ENCODE measurements at regions not wholly inside any gene's neighbourhood (a gene's known extent, or its start where the extent isn't known, plus 50 kb on each side); places are given as distances from the start of the nearest gene placed in this dataset.

DNA sequence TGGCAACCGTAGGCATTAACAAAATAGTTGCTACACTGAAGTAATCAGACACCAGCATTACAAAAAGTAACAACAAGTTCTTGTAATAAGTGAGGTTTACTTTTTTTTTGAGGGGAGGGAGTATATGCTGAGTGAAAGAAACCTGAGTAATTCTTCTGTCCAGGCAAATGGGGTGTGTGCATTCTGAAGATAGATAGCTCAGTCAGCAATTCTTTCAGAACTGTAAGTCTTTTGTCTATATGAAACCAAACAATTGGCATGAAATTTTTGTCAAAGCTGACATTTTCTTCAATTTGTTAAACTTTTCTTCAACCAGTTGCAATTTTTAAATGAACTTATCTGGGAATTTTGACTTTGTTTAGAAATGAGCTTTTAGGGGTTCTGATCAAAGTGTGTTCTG lies 208.1 kb upstream of the THSD7B start:
- DNase-seq = no peak

- DNase-seq = no peak
Measured at GRCh38 chr2:136550181-136550580, 215.2 kb upstream of the THSD7B start.

GRCh38 chr2:136539355-136539754 lies 226.0 kb upstream of the THSD7B start:
- no peak for DNase-seq

- DNase-seq = no peak
Measured at GRCh38 chr2:136538489-136538888, 226.9 kb upstream of the THSD7B start.

GRCh38 chr2:136534811-136535210 lies 230.5 kb upstream of the THSD7B start:
- DNase-seq = no peak

GRCh38 chr2:136532171-136532570 lies 233.2 kb upstream of the THSD7B start:
- no peak for DNase-seq

DNA sequence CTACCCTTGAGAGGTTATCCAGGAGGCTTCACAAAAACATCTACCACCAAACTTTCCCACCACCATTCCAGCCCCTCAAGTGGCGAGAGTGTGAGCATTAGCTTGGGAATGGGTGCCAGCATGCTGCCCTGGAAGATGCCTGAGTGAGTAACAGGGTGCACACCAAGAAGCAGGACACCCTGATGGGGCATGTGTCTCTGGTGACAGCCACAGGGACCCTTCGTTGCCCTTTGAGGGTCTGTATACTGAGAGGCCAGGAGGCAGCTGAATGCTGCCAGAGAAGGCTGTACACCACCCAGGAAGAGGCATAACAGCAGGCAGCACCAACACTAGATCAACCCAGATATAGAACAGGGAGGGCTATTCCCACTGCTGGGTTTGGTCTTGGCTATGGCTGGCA lies 233.6 kb upstream of the THSD7B start:
- no peak for DNase-seq

DNA sequence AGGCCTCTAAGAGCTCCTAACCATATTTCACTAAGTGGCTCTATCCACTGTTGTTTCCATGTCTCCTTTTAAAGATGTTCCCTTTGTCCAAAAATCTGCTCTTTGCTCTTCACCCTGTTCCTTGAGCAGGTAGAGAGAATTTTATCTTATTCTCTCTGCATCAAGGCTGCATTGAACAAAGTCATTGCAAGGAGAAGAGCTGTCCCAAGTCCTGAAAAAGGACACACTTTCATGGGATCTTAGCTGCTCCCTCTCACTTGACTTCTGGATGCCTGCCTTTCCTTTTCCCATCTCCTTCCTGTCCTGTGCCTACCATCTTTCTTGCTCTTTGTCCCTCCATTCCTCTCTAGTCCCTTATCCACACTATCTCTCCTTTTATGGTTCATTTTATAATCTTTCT lies 235.2 kb upstream of the THSD7B start:
- no peak for DNase-seq

DNA sequence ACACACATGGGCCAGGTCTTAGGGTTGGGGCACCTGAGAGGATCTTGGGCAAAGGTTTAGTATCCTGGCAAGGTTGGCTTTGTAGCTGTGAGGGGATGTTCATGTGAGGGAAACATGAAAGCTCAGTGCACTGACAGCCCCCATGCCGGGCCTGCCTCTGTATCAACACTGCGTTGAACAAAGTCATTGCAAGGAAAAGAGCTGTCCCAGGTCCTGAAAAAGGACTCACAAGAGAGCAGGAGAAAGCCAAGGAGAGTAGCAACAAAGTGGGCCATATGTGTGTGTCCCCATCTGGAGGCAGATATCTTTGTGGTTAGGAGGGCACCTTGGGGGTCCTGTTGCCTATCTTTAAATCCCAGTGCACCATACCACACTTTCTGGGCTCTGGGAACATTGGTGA lies 237.8 kb upstream of the THSD7B start:
- DNase-seq = no peak

DNA sequence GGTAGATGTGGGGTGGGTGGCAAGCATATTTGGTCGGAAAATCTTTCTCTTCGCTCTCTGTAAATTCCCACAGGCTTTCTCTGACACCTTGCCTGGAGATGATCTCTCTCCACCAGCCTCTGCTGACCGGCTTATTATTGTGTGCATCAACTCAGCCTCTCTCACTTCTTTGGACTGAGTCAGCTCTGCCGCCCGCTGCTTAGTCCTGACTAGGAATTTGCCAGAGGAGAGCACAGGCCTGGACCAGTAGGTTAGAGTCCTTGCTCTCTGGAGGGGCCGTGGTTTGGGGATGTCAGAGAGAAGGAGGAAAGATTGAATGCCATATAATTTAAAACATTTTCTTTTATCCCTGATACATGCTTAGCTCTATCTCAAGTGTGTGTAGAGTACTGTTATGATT lies 242.6 kb upstream of the THSD7B start:
- no peak for DNase-seq

GRCh38 chr2:136517716-136518115 lies 247.6 kb upstream of the THSD7B start:
- DNase-seq = no peak

GRCh38 chr2:136510244-136510643 lies 255.1 kb upstream of the THSD7B start:
- DNase-seq = no peak

GRCh38 chr2:136505462-136505861 lies 259.9 kb upstream of the THSD7B start:
- no peak for DNase-seq

- no peak for DNase-seq
Measured at GRCh38 chr2:136502660-136503059, 262.7 kb upstream of the THSD7B start.

DNA sequence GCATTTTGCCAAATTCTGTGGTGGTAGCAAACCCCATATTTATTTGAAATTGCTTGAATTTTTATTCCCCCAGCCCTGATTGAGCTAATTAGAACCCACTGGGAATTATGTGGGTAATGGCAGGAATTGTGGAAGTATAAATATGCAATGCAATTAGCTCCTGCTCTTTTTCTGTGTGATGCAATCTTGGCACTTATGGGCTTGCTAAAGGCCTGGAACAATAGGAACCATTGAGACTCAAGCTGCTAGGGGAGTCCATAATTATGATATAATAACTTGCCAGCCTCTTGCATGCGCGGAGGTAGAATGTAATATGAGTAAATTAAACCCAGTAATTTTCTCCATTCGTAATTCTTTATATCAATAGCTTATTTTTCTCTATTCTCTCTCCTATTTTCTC lies 267.6 kb upstream of the THSD7B start:
- no peak for DNase-seq

DNA sequence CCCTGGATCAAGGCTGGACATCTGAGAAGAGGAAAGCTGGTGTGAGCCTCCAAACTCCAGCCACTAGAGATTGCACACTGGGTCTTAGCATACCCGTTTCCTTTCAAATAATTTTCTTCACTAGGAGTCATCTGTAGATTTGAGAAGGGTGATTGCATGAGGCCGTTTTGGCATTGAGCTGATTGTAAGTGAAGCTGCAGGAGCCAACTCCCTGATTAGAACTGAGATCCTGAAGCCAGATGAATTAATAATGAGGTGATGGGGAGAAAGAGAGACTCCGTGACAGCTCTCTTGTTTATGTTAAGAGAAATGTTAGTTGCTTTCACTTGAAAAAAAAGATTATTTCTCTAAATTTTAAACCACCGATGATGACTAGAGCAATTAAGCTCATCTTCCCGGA lies 268.4 kb upstream of the THSD7B start:
- no peak for DNase-seq

DNA sequence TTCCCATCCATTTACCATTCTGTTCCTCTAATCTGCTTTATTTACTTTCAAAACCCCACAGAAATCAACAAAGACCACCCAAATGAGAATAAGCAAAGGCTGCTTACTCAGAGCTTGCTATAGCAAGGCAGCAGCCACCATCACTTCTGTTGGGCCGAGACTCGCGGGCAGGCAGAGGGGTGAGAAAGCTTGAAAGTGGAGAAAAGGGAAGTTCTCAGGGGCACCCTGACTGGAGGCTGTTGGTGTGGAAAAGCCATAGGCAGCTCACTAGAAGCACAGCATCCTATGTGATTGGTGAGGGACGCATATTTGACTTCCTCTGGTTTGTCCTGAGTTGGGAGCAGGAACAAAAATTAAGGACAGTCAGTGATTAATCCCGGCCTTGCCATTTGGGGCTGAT lies 269.7 kb upstream of the THSD7B start:
- DNase-seq = no peak

- no peak for DNase-seq
Measured at GRCh38 chr2:136492901-136493300, 272.4 kb upstream of the THSD7B start.

DNA sequence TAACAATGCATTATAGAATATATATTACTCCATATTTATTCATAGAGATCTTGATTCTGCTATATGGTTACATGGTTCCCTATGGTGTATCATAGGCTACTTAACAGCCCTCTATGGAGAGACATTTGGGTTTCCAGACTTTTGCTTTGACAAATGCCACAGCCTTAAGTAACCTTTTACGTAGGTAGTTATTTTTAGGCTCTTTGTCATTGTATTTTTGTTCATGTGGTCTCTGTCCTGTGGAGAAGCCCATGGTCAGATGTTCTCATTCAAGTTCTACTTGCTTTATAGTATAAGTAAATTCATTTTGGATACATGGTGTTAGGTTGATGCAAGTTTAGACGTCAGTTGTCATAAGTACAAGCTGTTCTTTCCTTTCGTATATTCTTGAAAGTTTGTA lies 275.2 kb upstream of the THSD7B start:
- DNase-seq = no peak

GRCh38 chr2:136487421-136487820 lies 277.9 kb upstream of the THSD7B start:
- no peak for DNase-seq

- no peak for DNase-seq
Measured at GRCh38 chr2:136486115-136486514, 279.2 kb upstream of the THSD7B start.

GRCh38 chr2:136482966-136483365 lies 282.4 kb upstream of the THSD7B start:
- DNase-seq = no peak

DNA sequence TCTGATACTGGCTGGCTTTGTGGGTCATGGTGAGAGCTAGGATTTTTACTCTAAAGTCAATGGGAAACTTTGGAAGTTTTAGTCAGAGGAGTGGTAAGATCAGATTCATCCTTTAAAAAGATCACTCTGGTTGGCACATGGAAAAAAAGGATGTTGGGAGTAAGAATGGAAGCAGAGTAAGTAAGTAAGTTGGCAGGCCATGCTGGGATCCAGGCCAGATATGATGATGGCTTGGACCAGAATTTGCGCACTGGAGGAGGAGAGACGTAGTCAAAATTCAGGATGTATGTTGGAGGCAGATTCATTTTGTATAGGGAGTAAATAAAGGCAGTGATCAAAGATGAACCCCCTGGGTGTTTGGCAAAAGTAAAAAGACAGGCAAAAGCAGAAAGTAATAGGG lies 283.3 kb upstream of the THSD7B start:
- no peak for DNase-seq

- no peak for DNase-seq
Measured at GRCh38 chr2:136479696-136480095, 285.6 kb upstream of the THSD7B start.

DNA sequence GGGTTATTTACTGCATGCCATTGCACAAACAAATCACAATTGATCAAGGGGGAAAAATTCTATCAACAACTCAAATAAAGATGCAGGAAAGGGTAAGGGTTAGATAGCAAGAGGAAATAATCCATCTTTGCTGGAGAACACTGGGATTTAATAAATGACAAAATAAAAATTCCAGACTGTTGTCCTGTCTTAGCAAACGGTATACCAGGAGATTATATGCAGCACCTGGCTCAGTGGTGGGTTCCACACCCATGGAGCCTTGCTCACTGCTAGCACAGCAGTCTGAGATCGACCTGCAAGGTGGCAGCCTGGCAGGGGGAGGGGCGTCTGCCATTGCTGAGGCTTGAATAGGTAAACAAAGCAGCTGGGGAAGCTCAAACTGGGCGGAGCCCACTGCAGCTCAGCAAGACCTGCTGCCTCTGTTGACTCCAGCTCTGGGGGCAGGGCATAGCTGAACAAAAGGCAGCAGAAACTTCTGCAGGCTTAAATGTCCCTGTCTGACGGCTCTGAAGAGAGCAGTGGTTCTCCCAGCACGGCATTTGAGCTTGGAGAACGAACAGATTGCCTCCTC lies 296.5 kb upstream of the THSD7B start:
- peak in 1 of 2 experiments; percentile 5 for DNase-seq

DNA sequence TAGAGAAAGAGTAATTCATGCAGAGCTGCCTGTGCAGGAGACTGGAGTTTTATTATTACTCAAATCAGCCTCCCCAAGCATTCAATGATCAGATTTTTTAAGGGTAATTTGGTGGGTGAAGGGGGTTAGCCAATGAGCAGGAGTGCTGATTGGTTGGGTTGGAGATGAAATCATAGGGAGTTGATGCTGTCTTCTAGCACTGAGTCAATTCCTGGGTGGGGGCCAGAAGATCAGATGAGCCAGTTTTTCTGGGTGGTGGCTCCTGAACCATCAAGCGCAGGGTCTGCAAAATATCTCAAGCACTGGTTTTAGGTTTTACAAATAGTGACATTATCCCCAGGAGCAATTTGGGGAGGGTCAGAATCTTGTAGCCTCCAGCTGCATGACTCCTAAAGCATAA lies 312.8 kb upstream of the THSD7B start:
- DNase-seq = no peak
